22Rv1 (cell line): ENCODE measurements at regions not wholly inside any gene's neighbourhood (a gene's known extent, or its start where the extent isn't known, plus 50 kb on each side); places are given as distances from the start of the nearest gene placed in this dataset.

Experiments
- H3K27ac ChIP-seq: fragments of 450-650 bp; 2 replicates; pipeline ENCODE4 v1.5.1; 2017
- CTCF ChIP-seq: fragments of 450-650 bp; IDR thresholded peaks from 2 replicates; pipeline ENCODE4 v1.5.1; 2017; ENCODE audit warnings: mild to moderate bottlenecking
- ZFX ChIP-seq: fragments of 450-650 bp; IDR thresholded peaks from 2 replicates; pipeline ENCODE4 v1.6.1; 2017; ENCODE audit warnings: antibody characterized with exemption, borderline replicate concordance

- no peak overlapping the region for H3K27ac ChIP-seq
- TF ChIP-seq CTCF (no peak), ZFX (no peak)
Measured at GRCh38 chr20:24772667-24773066, 176.4 kb upstream of the CST7 start.

GRCh38 chr20:24773168-24773567 lies 175.9 kb upstream of the CST7 start:
- no peak overlapping the region for H3K27ac ChIP-seq
- TF ChIP-seq ZFX, result no peak
- no peak for TF ChIP-seq CTCF

GRCh38 chr20:24773751-24774201 lies 175.3 kb upstream of the CST7 start:
- no peak overlapping the region for H3K27ac ChIP-seq

GRCh38 chr20:24775966-24776365 lies 173.1 kb upstream of the CST7 start:
- no peak overlapping the region for H3K27ac ChIP-seq
- TF ChIP-seq ZFX (no peak), CTCF (no peak)

More at GRCh38 chr20:24773751-24774201, 175.3 kb upstream of the CST7 start:
- TF ChIP-seq ZFX (no peak), CTCF (no peak)

- no peak for TF ChIP-seq ZFX
- TF ChIP-seq CTCF, result no peak
- H3K27ac ChIP-seq, result no peak overlapping the region
Measured at GRCh38 chr20:24776755-24777271, 172.3 kb upstream of the CST7 start.

- TF ChIP-seq CTCF (no peak), ZFX (no peak)
Measured at GRCh38 chr20:24777746-24778145, 171.3 kb upstream of the CST7 start.

GRCh38 chr20:24778585-24779031 lies 170.5 kb upstream of the CST7 start:
- TF ChIP-seq ZFX, result no peak
- no peak for TF ChIP-seq CTCF
- H3K27ac ChIP-seq, result no peak overlapping the region

More at GRCh38 chr20:24777746-24778145, 171.3 kb upstream of the CST7 start:
- H3K27ac ChIP-seq, result no peak overlapping the region
